Stimulated activated CD8-positive, alpha-beta memory T cell treated with anti-CD3 and anti-CD28 coated beads, Interleukin-7, amount 100 ng/mL, for 4 hours (primary cell): ENCODE measurements at regions not wholly inside any gene's neighbourhood (a gene's known extent, or its start where the extent isn't known, plus 50 kb on each side); places are given as distances from the start of the nearest gene placed in this dataset.

Source experiments
- DNase-seq, 2 donors: peaks; one replicate each; pipeline ENCODE4 v3.0.0-alpha.2; 2020; ENCODE audit warnings: low read depth in 2 of 2

GRCh38 chr18:66735933-66736332 is 132.0 kb upstream of the CDH19 start:
- DNase-seq: no peak

DNA sequence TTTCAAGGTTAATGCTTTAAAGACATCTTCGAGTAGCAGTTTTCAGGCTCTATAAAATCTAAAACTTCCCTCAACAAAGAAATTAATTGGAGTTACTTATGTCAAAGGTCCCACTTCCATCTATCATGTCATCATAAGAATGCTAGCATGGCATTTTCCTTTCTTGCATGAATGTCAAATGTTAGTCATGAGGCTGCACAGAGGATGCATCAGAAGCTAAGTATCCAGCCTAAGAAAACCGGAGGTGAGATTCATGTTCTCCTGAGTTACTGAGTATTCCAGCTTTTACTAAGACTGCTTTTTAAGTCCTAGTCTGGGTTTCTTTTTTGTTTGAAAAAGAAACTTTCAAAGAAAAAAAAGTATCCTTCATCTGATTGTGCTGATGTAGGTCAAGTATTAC is 130.6 kb upstream of the CDH19 start:
- DNase-seq: no peak

DNA sequence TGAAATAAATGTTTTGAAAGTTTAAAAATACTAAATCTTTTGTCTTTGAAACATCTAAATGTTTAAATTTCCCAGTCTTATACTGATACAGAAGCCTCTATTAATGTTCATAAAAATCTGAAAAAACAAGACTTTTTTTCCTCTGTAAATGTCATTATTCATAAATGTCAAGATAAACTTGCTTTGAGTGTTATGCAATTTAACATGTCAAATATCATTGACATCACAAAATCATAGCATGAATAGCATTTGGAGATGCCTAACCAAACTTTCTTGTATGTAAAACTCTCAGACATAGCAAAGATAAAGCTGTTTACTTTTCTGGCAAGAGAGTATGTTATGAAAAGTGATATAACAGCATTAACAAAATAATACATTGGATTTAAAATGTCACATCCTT is 128.0 kb upstream of the CDH19 start:
- DNase-seq: no peak

- DNase-seq: no peak
These were observed 125.8 kb upstream of the CDH19 start for GRCh38 chr18:66729442-66730239.

DNA sequence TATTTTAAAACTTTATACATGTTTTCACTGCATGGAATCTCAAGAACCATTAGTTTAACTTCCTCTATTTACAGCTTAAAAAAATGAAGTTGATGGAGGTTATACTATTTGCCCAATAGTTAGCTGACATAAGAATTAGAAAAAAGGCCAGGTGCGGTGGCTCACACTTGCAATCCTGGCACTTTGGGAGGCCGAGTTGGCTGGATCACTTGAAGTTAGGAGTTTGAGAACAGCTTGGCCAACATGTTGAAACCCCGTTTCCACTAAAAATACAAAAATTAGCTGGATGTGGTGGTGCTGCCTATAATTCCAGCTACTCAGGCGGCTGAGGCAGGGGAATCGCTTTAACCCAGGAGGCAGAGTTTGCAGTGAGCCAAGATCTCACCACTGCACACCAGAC is 125.1 kb upstream of the CDH19 start:
- no peak for DNase-seq

GRCh38 chr18:66727991-66728390 is 124.1 kb upstream of the CDH19 start:
- no peak for DNase-seq

DNA sequence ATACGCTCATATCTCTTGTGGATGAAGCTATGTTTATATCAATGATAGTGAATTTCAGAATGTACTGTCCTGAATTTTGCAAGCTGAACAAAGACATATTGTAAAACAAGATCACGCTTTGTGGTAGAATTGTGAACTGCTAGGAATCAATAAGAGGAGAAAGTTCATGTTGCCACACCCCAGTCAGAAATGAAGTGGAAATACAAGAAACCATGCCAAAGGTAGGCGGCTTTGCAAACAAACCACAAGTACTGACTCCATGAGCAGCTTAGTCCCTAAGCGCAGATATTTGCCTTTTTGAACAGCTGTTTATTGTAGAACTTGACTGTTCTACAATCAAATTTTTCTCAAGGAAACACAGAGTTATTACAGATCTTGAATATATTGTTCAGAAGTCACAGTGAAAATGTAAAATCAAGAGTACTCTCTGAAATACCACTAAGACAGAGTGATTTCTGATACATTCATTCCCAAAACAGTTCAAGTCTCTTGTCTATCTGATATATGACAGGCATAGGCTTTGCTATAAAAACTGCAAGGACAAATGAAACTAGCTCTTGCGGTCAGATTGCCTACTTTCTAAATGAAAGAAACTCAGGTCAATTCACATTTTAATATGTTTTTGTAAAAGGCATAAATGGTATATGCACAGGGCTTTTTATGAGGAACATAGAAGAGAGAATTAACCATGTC is 120.9 kb upstream of the CDH19 start:
- no peak for DNase-seq

GRCh38 chr18:66722671-66723070 is 118.8 kb upstream of the CDH19 start:
- DNase-seq: no peak

GRCh38 chr18:66708646-66709045 is 104.8 kb upstream of the CDH19 start:
- no peak for DNase-seq

- DNase-seq: no peak
These were observed 103.6 kb upstream of the CDH19 start for GRCh38 chr18:66707473-66707872.

DNA sequence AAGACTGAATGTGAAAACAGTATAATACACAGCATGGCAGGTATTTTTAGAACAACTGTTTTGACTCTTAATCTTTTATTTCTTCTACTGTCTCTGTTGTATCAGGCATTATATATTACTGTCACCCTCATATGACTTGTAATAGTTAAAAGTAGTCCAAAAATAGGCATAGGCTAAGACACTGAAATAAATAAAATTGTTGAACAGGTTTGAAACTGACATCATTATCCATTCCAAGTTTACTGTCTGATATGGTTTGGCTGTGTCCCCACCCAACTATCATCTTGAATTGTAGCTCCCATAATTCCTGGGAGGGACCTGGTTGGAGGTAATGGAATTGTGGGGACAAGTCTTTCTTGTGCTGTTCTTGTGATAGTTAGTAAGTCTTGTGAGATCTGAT is 91.4 kb upstream of the CDH19 start:
- no peak for DNase-seq

DNA sequence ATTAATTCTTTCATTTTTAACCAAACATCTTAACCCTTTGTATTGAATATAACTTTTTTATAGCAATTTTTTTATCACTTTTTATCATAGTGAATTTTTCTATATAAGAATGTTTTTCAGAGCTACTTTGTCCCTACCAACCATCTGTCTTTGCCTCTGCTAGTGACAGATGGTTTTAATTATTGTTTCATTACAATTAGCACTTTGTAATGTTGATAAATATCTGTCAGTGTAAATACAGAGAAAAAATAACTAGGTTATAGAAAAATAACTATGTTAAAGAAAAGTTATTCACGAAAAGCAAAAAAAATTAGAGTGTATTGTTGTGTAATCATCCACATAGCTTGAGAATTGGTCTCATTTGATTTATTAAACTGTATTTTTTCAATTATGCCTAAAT is 91.0 kb upstream of the CDH19 start:
- no peak for DNase-seq

DNA sequence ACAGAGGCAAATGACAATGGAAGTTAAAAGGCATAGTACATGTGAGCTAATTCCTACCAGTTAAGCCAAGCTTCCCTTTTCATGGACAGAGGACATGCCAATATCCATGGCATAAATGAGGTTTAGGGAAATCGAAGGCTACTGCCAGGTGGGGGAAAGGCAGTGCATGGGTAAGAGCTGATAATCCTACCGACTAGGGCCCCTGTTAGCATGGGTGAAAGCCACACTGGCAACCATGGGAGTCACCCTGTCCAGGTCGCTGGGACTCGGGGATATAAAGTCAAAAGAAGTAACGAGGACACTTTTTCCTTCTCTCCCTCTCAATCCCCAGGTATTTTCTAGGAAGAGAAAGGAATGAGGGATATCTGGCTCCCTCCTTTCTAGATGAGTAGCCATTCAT is 83.7 kb upstream of the CDH19 start:
- no peak for DNase-seq

DNA sequence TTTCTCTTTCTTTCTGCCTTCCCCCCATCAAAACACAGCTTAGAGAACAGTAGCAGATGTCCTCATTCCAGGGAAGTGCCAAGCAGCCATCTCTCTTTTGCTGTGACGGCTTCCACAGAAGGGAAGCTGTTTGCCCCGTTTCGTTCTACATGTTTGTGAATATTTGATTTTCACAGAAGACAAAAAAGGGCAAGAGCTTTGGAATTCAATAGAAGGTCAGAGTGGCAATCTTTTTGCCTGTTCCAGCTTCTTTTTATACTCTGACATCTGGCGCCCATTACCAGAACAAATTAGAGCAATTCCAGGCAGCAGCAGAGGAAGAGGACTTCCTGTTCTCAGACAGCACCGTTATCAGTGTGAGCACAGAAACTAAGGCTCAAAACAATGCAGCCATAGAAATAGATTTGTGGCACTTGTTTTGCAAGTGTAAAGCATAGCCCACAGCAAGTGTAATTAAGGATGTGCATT is 79.0 kb upstream of the CDH19 start:
- DNase-seq: no peak

GRCh38 chr18:66676699-66677098 is 72.8 kb upstream of the CDH19 start:
- no peak for DNase-seq

- DNase-seq: no peak
These were observed 70.4 kb upstream of the CDH19 start for GRCh38 chr18:66674286-66674685.

GRCh38 chr18:66668706-66669105 is 64.8 kb upstream of the CDH19 start:
- no peak for DNase-seq

- DNase-seq: no peak
These were observed 58.7 kb upstream of the CDH19 start for GRCh38 chr18:66662632-66663031.

GRCh38 chr18:66655407-66655806 is 51.5 kb upstream of the CDH19 start:
- DNase-seq: no peak
